Lung (tissue), 11 donors: ENCODE measurements at regions not wholly inside any gene's neighbourhood (a gene's known extent, or its start where the extent isn't known, plus 50 kb on each side); places are given as distances from the start of the nearest gene placed in this dataset.

Experiments
- ATAC-seq: fragments of 200-7000 bp; cut with Tn5 transposase; one replicate; pipeline ENCODE4 v1.9.1; 2020; ENCODE audit warnings: moderate number of reproducible peaks; ENCODE audit not compliant: insufficient read depth, low FRiP score
- DNase-seq, 3 donors: peaks; one replicate each; pipeline ENCODE4 v3.0.0-alpha.2; 2013 to 2017
- H3K27ac ChIP-seq, 2 donors: one replicate each; pipeline ENCODE4 v1.5.1; 2013; ENCODE audit warnings: mild to moderate bottlenecking in 2 of 2, moderate library complexity in 2 of 2, control low read depth in 1 of 2, inconsistent platforms in 1 of 2, low read depth in 1 of 2, low read length in 1 of 2
- H3K27me3 ChIP-seq, 3 donors: one replicate each; pipeline ENCODE4 v1.5.1; 2013; ENCODE audit warnings: low read length in 2 of 3; ENCODE audit not compliant: control insufficient read depth in 3 of 3, insufficient read depth in 3 of 3
- H3K36me3 ChIP-seq, 4 donors: one replicate each; pipeline ENCODE4 v1.5.1; 2013; ENCODE audit warnings: low read length in 4 of 4, mild to moderate bottlenecking in 1 of 4, moderate library complexity in 1 of 4; ENCODE audit not compliant: control insufficient read depth in 4 of 4, insufficient read depth in 4 of 4
- H3K4me1 ChIP-seq, 5 donors: one replicate each; pipeline ENCODE4 v1.5.1; 2013; ENCODE audit warnings: low read length in 5 of 5, mild to moderate bottlenecking in 2 of 5, moderate library complexity in 1 of 5; ENCODE audit not compliant: control insufficient read depth in 5 of 5, insufficient read depth in 5 of 5
- H3K4me3 ChIP-seq: one replicate; pipeline ENCODE4 v1.5.1; 2013; ENCODE audit warnings: mild to moderate bottlenecking, control low read depth, moderate library complexity
- H3K9ac ChIP-seq, 2 donors: one replicate each; pipeline ENCODE4 v1.5.1; 2013; ENCODE audit warnings: low read length in 2 of 2, control low read depth in 1 of 2; ENCODE audit not compliant: insufficient read depth in 1 of 2
- H3K9me3 ChIP-seq, 4 donors: one replicate each; pipeline ENCODE4 v1.5.1; 2013; ENCODE audit warnings: low read length in 3 of 4, mild to moderate bottlenecking in 1 of 4, moderate library complexity in 1 of 4; ENCODE audit not compliant: control insufficient read depth in 4 of 4, insufficient read depth in 3 of 4
- WGBS, 2 donors: extraction: QIAGEN DNeasy Blood & Tissue Kit; methylation state at CpG; one replicate each; pipeline ENCODE4 v1.1.7; 2013; 5-methylcytosine and 5-hydroxymethylcytosine counted together
- TF ChIP-seq, protein P1 (sequence below): IDR thresholded peaks from 2 replicates; pipeline ENCODE4 v1.5.1; 2012; ENCODE audit warnings: mild to moderate bottlenecking; ENCODE audit errors: control extremely low read depth, extremely low read depth
- donor health status: control.
- donor health status: control.
- donor health status: Bipolar disorder and iron deficiency.
- donor health status: healthy.
- donor health status: DM: yes; HTN: yes; CAD: no.

DNA sequence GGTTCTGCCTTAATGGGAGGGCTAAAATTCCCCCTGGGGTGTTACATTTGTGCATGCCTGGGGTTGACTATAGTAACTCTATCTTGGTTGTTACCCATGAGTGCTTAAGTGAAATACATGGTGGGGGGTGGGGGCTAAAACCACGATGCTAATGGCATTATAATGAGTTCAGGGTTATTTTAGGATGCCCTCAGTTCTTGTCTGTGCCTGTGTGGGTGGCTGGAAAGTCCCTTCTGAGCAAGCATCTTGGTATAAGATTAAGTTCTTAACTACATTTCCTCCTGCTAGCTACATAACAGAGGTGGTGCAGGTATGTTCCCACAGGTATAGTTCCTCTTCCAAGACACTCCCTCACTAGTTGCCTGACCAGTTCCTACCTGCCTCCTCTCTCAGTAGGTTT lies 822.3 kb downstream of the LRFN5 start:
- Histone ChIP-seq H3K4me3 (no peak overlapping the region), H3K4me1 (no peaks in the 10 kb centered on the region), H3K27ac (no peak overlapping the region), H3K9ac (no peak overlapping the region), H3K9me3 (no peaks in the 10 kb centered on the region), H3K36me3 (no peaks in the 10 kb centered on the region), H3K27me3 (no peaks in the 10 kb centered on the region)
- TF ChIP-seq, protein P1, sequence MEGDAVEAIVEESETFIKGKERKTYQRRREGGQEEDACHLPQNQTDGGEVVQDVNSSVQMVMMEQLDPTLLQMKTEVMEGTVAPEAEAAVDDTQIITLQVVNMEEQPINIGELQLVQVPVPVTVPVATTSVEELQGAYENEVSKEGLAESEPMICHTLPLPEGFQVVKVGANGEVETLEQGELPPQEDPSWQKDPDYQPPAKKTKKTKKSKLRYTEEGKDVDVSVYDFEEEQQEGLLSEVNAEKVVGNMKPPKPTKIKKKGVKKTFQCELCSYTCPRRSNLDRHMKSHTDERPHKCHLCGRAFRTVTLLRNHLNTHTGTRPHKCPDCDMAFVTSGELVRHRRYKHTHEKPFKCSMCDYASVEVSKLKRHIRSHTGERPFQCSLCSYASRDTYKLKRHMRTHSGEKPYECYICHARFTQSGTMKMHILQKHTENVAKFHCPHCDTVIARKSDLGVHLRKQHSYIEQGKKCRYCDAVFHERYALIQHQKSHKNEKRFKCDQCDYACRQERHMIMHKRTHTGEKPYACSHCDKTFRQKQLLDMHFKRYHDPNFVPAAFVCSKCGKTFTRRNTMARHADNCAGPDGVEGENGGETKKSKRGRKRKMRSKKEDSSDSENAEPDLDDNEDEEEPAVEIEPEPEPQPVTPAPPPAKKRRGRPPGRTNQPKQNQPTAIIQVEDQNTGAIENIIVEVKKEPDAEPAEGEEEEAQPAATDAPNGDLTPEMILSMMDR, result no peak
- DNase-seq (no peak), ATAC-seq (no peak)
- 31 to 57% methylated on average over 1 of the region's 1 CpG for WGBS, 2 donors

DNA sequence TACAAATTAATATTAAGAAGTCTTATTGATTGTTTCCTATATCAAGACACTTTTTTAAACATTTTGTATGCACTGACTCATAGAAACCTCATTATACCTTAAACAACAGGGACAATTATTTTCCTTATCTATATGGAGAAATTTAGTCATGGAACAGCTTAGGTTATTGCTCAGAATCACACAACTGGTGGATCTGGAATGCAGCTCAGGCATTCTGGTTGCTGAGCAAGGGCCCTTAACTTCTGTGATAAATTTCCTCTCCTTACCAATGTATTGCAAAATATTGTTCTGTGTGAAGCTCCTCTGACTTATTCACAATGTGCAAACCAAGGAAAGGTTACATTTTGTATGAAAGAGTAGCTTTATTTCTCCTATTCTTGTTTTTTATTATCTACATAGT lies 817.8 kb downstream of the LRFN5 start:
- TF ChIP-seq, protein P1, result no peak
- Histone ChIP-seq H3K9ac (no peak overlapping the region), H3K36me3 (no peaks in the 10 kb centered on the region), H3K4me3 (no peak overlapping the region), H3K27ac (no peak overlapping the region), H3K9me3 (no peaks in the 10 kb centered on the region), H3K4me1 (no peaks in the 10 kb centered on the region), H3K27me3 (no peaks in the 10 kb centered on the region)
- DNase-seq (no peak), ATAC-seq (no peak)

DNA sequence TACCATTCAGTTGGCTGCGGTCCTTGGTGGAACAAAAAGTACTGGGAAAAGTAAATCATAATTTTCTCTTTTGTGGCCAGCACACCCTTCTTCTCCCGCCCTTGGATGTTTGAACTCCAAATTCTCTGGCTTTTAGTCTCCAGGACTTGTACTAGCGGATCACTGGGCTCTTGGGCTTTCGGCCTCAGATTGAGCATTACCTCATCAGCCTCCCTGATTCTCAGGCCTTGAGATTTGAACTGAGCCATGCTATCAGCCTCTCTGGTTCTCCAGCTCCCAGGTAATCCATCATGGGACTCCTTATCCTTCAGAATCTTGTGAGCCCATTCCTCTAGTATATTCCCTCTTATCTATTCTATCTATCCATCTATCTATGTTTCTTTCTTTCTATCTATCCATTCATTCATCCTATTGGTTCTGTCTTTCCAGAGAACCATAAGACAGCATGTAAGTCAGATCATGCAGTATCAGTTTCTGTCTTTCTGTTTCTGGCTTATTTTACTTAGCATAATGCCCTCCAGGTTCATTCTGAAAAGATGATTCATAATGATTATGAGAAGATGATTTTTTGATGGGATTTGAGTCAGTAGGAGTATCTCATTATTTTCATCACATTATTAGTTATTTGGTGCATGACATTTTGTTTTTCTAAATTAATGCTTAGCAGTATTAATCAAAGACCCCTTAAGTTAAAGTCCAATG lies 814.9 kb downstream of the LRFN5 start:
- WGBS, 2 donors, result 83 to 90% methylated on average over 4 of the region's 4 CpGs
- TF ChIP-seq, protein P1, result no peak
- ATAC-seq (no peak), DNase-seq (no peak)
- H3K27ac ChIP-seq, result no peak overlapping the region
- no peak overlapping the region for H3K4me3 ChIP-seq
- no peaks in the 10 kb centered on the region for H3K9me3 ChIP-seq
- no peak overlapping the region for H3K9ac ChIP-seq
- no peaks in the 10 kb centered on the region for H3K36me3 ChIP-seq
- H3K4me1 ChIP-seq, result no peaks in the 10 kb centered on the region
- no peaks in the 10 kb centered on the region for H3K27me3 ChIP-seq

DNA sequence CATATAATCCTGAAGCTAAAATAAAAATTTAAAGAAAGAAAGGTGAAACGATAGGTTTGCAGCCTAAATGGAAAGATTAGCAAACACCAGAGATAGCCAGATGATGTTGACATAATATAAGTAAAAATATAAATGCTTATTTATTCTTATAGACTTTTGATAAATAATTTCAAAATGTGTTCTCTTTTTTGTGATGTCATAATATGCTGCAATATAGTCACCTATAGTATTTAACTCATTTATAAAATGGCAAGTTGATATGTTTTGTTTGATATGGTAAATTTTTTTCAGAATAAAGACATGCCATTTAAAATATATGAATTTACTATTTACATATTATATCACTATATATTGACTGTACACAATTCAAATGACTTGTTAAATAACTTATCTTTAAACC lies 813.4 kb downstream of the LRFN5 start:
- no peak for ATAC-seq
- TF ChIP-seq, protein P1, result no peak
- H3K4me3 ChIP-seq, result no peak overlapping the region
- H3K36me3 ChIP-seq, result no peaks in the 10 kb centered on the region
- 80 to 86% methylated on average over 1 of the region's 1 CpG for WGBS, 2 donors
- H3K9ac ChIP-seq, result no peak overlapping the region
- DNase-seq, result no peak
- no peaks in the 10 kb centered on the region for H3K27me3 ChIP-seq
- H3K4me1 ChIP-seq, result no peaks in the 10 kb centered on the region
- H3K9me3 ChIP-seq, result no peaks in the 10 kb centered on the region
- H3K27ac ChIP-seq, result no peak overlapping the region
